Activated CD4-positive, alpha-beta T cell treated with anti-CD3 and anti-CD28 coated beads for 36 hours (primary cell): ENCODE measurements at regions not wholly inside any gene's neighbourhood (a gene's known extent, or its start where the extent isn't known, plus 50 kb on each side); places are given as distances from the start of the nearest gene placed in this dataset.
"Not testable (repeated sequence)": the region's sequence is repeated elsewhere in the genome, so short reads cannot be mapped to it uniquely, and the experiment has no call there.

ENCODE experiments used
- ATAC-seq: fragments of 200-7000 bp; cut with Tn5 transposase; one replicate; pipeline ENCODE4 v1.10.0; 2021; ENCODE audit warnings: mild to moderate bottlenecking, moderate library complexity
- CTCF ChIA-PET: fragments of 350-600 bp; sonication (Branson Sonifier 250); formaldehyde crosslinking; loops from one replicate; lab custom pipeline; 2021; ENCODE audit warnings: antibody characterized with exemption; lab: Charles Lee
- POLR2A ChIA-PET: fragments of 350-600 bp; sonication (Branson Sonifier 250); formaldehyde crosslinking; loops from one replicate; lab custom pipeline; 2021; ENCODE audit warnings: antibody characterized with exemption, inconsistent platforms; lab: Charles Lee
- DNase-seq: peaks from one replicate; pipeline ENCODE4 v3.0.0-alpha.2; 2020
- H3K27ac Mint-ChIP-seq: one replicate; pipeline ENCODE4 v1.8.0; 2021; ENCODE audit warnings: mixed read lengths
- H3K27me3 Mint-ChIP-seq: one replicate; pipeline ENCODE4 v1.8.0; 2021; ENCODE audit warnings: mixed read lengths
- H3K36me3 Mint-ChIP-seq: one replicate; pipeline ENCODE4 v1.8.0; 2021; ENCODE audit warnings: low read depth, mixed read lengths
- H3K4me1 Mint-ChIP-seq: one replicate; pipeline ENCODE4 v1.8.0; 2021; ENCODE audit warnings: mixed read lengths
- H3K4me3 Mint-ChIP-seq: one replicate; pipeline ENCODE4 v1.8.0; 2021; ENCODE audit warnings: mild to moderate bottlenecking, moderate library complexity, mixed read lengths
- H3K9me3 Mint-ChIP-seq: one replicate; pipeline ENCODE4 v1.8.0; 2021; ENCODE audit warnings: low read depth, mixed read lengths
- intact Hi-C, 2 experiments: fragments of 100-400 bp; cut with DNase I in 1 of 2; cut with micrococcal nuclease in 1 of 2; formaldehyde crosslinking; loops; one replicate each; pipeline versions ENCODE4 v1.14.2 to v1.15.1; 2022 to 2024; cut with DNase I, micrococcal nuclease

DNA sequence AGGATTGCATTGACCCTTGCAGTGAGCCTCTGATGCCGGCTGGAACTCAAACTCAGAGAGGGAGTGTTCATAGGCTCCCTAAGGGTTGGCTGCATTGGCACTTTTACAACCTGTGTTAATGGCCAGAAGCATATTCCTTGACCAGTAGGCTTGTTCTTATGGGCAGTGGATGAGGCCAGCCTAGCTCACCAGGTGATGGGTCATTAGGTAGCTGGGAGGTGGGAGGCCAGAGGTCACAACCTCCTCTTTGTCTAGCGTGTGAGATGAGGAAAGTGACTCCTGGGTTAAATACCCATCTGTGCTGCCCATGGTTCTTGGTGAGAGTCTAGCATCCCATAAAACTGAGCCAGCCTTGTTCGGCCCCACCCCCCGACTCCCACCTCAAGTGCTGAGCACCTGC lies 275.7 kb upstream of the CTNNB1 start:
- H3K9me3 Mint-ChIP-seq = no peaks in the 10 kb centered on the region
- H3K27ac Mint-ChIP-seq = no peak overlapping the region
- CTCF ChIA-PET = no interaction called here
- H3K4me1 Mint-ChIP-seq = no peaks in the 10 kb centered on the region
- ATAC-seq (no peak), DNase-seq (no peak)
- peaks cover 14% of the 10 kb centered on the region for H3K27me3 Mint-ChIP-seq
- POLR2A ChIA-PET = no interaction called here
- H3K36me3 Mint-ChIP-seq = no peaks in the 10 kb centered on the region
- intact Hi-C loops = loop anchor here in 1 of 2 experiments (2.0 kb wide), 1 partner anchor 37 kb away; no protein-coding TSS in a partner anchor
- no peak overlapping the region for H3K4me3 Mint-ChIP-seq

DNA sequence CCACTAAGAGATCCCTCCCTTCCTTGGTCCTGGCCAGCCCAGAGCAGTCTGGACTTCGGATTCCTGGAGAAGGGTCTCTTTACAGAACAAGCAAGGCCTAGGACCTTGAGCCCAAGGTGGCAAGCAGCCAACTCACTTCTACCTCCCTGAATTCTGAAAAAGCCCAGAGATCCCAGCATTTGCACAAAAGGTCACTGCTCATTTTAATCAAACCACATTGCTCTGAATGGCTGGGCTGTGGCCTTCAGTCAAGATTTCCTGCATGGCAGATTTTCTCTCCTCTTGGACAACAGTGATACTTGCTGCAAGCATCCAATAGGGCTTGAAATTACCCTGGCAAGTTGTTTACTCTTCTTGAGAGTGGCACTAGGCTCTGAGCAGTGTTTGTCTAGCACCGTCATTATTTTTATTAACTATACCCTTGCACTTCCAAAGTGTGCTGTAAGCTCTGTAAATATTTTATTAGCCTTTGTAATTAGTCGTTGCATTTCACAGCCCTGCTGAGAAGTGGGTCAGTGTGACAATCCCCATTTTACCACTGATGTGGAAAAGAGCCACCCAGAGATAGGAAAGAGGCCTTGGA lies 274.7 kb upstream of the CTNNB1 start:
- ATAC-seq = no peak
- H3K36me3 Mint-ChIP-seq = no peaks in the 10 kb centered on the region
- H3K4me3 Mint-ChIP-seq = no peak overlapping the region
- DNase-seq = no peak
- intact Hi-C loops = no loop called here
- peaks cover 21% of the 10 kb centered on the region for H3K27me3 Mint-ChIP-seq
- H3K27ac Mint-ChIP-seq = no peak overlapping the region
- CTCF ChIA-PET = interaction anchor here (0.6 to 1.2 kb wide), 2 partner anchors 13 kb away, joined by 4 read pairs; no protein-coding TSS in a partner anchor
- H3K4me1 Mint-ChIP-seq = no peaks in the 10 kb centered on the region
- POLR2A ChIA-PET = no interaction called here
- no peaks in the 10 kb centered on the region for H3K9me3 Mint-ChIP-seq

DNA sequence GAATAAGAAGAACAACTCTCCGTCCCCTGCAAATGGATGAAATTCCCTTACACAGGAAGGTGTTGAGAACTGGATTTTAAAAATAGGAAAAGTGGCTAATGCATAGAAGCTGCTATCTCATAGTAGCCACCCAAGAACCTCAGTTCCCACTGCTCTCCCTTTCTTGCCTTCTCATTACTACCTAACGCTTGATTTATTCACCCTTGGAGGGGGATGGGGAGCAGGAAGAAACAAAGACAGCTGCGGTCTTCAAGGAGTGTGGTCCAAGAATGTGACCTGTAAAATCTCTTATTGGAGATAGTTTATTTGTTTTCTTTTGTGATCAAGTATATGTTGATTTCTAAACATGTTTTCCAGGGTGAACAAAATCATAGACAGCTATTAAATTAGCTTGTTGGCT lies 274.1 kb upstream of the CTNNB1 start:
- DNase-seq (no peak), ATAC-seq (no peak)
- Mint-ChIP-seq H3K4me3 (no peak overlapping the region), H3K27ac (no peak overlapping the region), H3K36me3 (no peaks in the 10 kb centered on the region), H3K27me3 (peaks cover 24% of the 10 kb centered on the region), H3K4me1 (no peaks in the 10 kb centered on the region), H3K9me3 (no peaks in the 10 kb centered on the region)
- CTCF ChIA-PET = interaction anchor here (0.6 to 1.2 kb wide), 2 partner anchors 13 to 14 kb away, joined by 4 read pairs; no protein-coding TSS in a partner anchor
- POLR2A ChIA-PET = no interaction called here
- intact Hi-C loops = no loop called here

DNA sequence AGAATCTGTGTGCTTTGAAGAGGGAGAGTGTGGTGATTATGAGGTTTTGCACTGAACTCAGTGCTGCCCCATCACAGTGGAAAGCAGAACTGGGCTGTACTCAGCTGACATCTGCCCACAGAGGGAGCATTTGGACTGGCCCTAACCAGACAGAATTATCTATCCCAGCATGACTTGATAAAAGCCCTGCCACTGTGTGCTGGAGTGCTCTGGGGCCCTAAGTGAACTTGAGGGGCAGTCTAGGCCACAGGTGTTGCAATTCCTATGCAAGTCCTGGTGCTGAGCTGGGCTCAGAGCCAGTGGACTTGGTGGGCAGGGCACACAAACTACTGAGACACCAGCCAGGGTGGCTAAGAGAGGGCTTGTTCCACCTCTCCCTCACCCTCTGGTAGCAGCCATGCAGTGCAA lies 269.2 kb upstream of the CTNNB1 start:
- DNase-seq (no peak), ATAC-seq (no peak)
- Mint-ChIP-seq H3K36me3 (no peaks in the 10 kb centered on the region), H3K9me3 (peaks cover 8% of the 10 kb centered on the region), H3K27me3 (peaks cover 27% of the 10 kb centered on the region), H3K27ac (no peak overlapping the region), H3K4me3 (no peak overlapping the region), H3K4me1 (no peaks in the 10 kb centered on the region)
- CTCF ChIA-PET = interaction anchor here (0.7 kb wide), 1 partner anchor 20 kb away, joined by 3 read pairs; no protein-coding TSS in a partner anchor
- intact Hi-C loops = no loop called here
- POLR2A ChIA-PET = no interaction called here

DNA sequence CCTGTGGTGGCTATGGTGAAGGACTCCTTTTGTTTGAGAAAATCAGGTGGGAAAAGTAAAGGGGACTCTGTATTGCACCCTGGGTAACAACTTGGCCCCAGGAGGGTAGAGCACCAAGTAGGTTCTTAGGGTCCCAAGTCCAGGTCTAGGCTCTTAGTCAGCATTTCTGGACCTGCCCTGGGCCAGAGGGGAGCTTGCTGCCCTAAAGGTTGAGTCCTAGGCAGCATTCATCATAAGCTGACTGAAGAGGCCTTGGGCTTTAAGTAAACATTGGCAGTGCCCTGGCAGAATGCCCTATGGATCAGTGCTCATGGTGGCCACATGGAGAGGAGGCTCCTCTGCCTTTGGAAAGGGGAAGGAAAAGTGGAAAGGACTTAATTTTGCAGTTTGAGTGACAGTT lies 268.5 kb upstream of the CTNNB1 start:
- intact Hi-C loops = no loop called here
- Mint-ChIP-seq H3K4me1 (no peaks in the 10 kb centered on the region), H3K27me3 (peaks cover 27% of the 10 kb centered on the region), H3K36me3 (no peaks in the 10 kb centered on the region), H3K27ac (no peak overlapping the region), H3K4me3 (no peak overlapping the region), H3K9me3 (peaks cover 8% of the 10 kb centered on the region)
- ChIA-PET CTCF (no interaction called here), POLR2A (no interaction called here)
- ATAC-seq (no peak), DNase-seq (no peak)

DNA sequence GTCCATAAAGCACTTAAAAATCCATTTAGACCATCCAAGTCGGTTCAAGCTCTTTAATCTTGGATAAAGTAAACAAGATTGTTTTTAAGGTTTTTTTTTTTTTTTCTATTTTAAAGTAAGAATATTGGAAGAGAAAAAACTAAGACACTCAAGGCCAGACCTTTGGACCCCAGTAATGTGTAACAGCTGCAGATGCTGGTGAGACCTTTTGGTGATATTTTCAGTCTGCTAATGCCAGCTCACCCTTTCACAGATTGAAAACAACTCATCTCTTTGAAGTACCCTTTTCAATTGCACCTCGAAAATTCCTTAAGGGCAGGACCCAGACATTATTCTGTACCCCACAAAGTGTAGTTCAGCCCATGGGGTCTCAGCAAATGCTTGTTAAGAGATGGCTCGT lies 260.7 kb upstream of the CTNNB1 start:
- intact Hi-C loops = no loop called here
- no peaks in the 10 kb centered on the region for H3K9me3 Mint-ChIP-seq
- H3K27me3 Mint-ChIP-seq = no peaks in the 10 kb centered on the region
- no peak overlapping the region for H3K27ac Mint-ChIP-seq
- ATAC-seq (no peak), DNase-seq (no peak)
- H3K4me1 Mint-ChIP-seq = no peaks in the 10 kb centered on the region
- H3K36me3 Mint-ChIP-seq = no peaks in the 10 kb centered on the region
- H3K4me3 Mint-ChIP-seq = no peak overlapping the region
- POLR2A ChIA-PET = no interaction called here
- CTCF ChIA-PET = interaction anchor here (1.4 kb wide), 1 partner anchor 13 kb away, joined by 4 read pairs; no protein-coding TSS in a partner anchor

DNA sequence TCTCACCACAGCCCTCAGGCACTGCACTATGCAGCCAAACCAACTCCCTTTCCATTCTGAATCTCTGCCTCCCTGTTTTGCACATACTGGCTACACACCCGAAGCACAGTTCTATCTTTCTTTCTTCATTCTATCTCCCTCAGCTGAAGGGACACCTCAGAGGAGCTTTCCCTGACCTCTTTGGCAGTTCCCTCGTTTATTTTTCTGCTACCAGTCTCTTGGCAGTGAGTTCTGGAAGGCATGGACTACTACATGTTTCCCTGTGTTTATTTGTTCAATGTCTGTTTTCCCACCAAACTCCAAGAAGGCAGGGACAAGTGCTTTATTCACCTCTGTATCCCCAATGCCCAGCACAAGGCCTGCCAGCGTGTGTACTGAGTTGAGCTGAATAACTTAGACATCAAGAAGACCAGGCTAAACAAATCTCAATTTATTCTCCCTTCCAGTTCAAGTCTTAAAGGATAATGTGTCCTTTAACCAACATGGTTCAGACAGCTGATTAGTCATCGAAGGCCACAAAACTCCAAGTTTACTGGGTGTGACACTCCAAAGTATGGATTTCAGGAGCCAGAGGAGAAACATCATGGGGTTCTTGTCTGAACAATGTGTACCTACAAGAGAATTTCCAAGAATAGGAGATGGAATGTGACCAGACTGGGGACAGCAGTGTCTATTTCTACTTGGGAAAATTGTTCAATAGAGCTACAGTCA lies 260.1 kb upstream of the CTNNB1 start:
- no peaks in the 10 kb centered on the region for H3K27me3 Mint-ChIP-seq
- H3K27ac Mint-ChIP-seq = no peak overlapping the region
- ChIA-PET CTCF (interaction anchor here (0.7 kb wide), 1 partner anchor 1939 kb away, joined by 3 read pairs; no protein-coding TSS in a partner anchor), POLR2A (no interaction called here)
- no peaks in the 10 kb centered on the region for H3K36me3 Mint-ChIP-seq
- no peak overlapping the region for H3K4me3 Mint-ChIP-seq
- ATAC-seq (no peak), DNase-seq (no peak)
- no peaks in the 10 kb centered on the region for H3K9me3 Mint-ChIP-seq
- H3K4me1 Mint-ChIP-seq = no peaks in the 10 kb centered on the region
- intact Hi-C loops = no loop called here

DNA sequence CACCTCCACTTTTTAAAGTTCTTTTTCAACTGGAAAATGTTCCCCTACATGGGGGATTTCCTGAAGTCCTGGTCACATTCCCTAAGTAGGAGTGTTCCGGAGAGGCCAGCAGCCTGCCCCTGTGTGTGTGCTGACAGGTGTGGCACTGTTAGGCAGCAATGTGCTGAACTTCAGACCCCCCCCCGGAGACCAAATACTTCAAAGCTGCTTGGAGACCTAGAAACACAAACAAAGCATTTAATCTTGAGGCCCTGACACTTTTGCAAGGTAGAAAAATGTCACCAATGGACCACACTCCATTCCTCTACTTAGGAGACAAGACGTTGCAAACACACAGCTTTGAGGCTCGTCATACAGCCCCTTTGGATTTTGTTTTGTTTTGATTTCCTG lies 259.6 kb upstream of the CTNNB1 start:
- Mint-ChIP-seq H3K9me3 (no peaks in the 10 kb centered on the region), H3K27ac (no peak overlapping the region), H3K27me3 (no peaks in the 10 kb centered on the region), H3K4me1 (no peaks in the 10 kb centered on the region), H3K4me3 (no peak overlapping the region), H3K36me3 (no peaks in the 10 kb centered on the region)
- no peak for DNase-seq
- intact Hi-C loops = no loop called here
- ChIA-PET POLR2A (no interaction called here), CTCF (interaction anchor here (0.7 kb wide), 1 partner anchor 1939 kb away, joined by 3 read pairs; no protein-coding TSS in a partner anchor)
- ATAC-seq = no peak

DNA sequence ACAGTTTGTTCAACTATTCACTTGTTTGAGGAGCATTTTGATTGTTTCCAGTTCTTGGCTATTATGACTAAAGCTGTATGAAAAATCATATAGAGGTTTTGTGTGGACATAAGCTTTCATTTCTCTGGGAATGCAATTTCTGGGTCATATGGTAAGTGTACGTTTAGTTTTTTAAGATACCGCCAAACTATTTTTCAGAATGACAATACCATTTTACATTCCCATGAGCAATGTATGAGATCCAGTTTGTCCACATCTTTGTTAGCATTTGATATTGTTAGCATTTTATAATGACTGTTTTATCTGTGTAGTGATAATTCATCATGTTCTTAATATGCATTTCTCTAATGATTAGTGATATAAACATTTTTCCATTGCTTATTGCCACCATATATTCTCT lies 258.7 kb upstream of the CTNNB1 start:
- DNase-seq (no peak), ATAC-seq (no peak)
- intact Hi-C loops = no loop called here
- Mint-ChIP-seq H3K4me1 (no peaks in the 10 kb centered on the region), H3K36me3 (no peaks in the 10 kb centered on the region), H3K9me3 (no peaks in the 10 kb centered on the region), H3K27ac (no peak overlapping the region), H3K4me3 (no peak overlapping the region), H3K27me3 (no peaks in the 10 kb centered on the region)
- POLR2A ChIA-PET = no interaction called here
- CTCF ChIA-PET = no interaction called here

DNA sequence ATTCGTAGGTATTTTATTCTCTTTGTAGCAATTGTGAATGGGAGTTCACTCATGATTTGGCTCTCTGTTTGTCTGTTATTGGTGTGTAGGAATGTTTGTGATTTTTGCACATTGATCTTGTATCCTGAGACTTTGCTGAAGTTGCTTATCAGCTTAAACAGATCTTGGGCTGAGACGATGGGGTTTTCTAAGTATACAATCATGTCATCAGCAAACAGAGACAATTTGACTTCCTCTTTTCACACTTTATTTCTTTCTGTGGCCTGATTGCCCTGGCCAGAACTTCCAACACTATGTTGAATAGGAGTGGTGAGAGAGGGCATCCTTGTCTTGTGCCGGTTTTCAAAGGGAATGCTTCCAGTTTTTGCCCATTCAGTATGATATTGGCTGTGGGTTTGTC lies 252.3 kb upstream of the CTNNB1 start:
- H3K36me3 Mint-ChIP-seq, intact Hi-C loops: not testable (repeated sequence)

DNA sequence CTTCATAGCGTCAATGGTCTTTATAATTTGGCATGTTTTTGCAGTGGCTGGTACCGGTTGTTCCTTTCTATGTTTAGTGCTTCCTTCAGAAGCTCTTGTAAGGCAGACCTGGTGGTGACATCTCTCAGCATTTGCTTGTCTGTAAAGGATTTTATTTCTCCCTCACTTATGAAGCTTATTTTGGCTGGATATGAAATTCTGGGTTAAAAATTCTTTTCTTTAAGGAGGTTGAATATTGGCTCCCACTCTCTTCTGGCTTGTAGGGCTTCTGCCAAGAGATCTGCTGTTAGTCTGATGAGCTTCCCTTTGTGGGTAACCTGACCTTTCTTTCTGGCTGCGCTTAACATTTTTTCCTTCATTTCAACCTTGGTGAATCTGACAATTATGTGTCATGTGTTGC lies 250.0 kb upstream of the CTNNB1 start:
- CTCF ChIA-PET, intact Hi-C loops, H3K4me3 Mint-ChIP-seq, H3K27ac Mint-ChIP-seq, DNase-seq, POLR2A ChIA-PET, ATAC-seq, H3K4me1 Mint-ChIP-seq, H3K36me3 Mint-ChIP-seq: not testable (repeated sequence)
- H3K9me3 Mint-ChIP-seq = peaks cover 17% of the 10 kb centered on the region
- H3K27me3 Mint-ChIP-seq = peaks cover 17% of the 10 kb centered on the region

More for the DNA sequence above, 252.3 kb upstream of the CTNNB1 start:
- CTCF ChIA-PET, H3K4me1 Mint-ChIP-seq, H3K4me3 Mint-ChIP-seq, POLR2A ChIA-PET, H3K27ac Mint-ChIP-seq, H3K9me3 Mint-ChIP-seq, DNase-seq, ATAC-seq: not testable (repeated sequence)
- H3K27me3 Mint-ChIP-seq = peaks cover 17% of the 10 kb centered on the region

DNA sequence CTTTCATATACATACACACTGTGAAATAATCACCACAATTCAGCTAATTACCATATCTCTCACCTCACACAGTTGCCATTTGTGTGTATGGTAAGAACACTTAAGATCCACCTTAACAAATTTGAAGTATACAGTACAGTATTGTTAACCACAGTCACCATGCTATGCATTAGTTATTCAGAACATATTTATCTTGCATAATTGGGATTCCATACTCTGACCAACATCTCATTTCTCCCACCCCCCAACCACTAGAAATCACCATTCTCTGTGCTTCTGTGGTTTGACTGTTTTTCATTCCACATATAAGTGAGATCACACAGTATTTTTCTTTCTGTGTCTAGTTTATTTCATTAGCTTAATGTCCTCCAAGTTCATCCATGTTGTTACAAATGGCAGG lies 247.7 kb upstream of the CTNNB1 start:
- ChIA-PET POLR2A (no interaction called here), CTCF (no interaction called here)
- Mint-ChIP-seq H3K27me3 (peaks cover 17% of the 10 kb centered on the region), H3K9me3 (peaks cover 16% of the 10 kb centered on the region), H3K4me1 (no peaks in the 10 kb centered on the region), H3K36me3 (no peaks in the 10 kb centered on the region), H3K27ac (no peak overlapping the region), H3K4me3 (no peak overlapping the region)
- no peak for DNase-seq
- intact Hi-C loops = no loop called here
- ATAC-seq = peak; percentile 16
